GM23248 (cell line): ENCODE measurements at regions not wholly inside any gene's neighbourhood (a gene's known extent, or its start where the extent isn't known, plus 50 kb on each side); places are given as distances from the start of the nearest gene placed in this dataset.
"Not testable (repeated sequence)": the region's sequence is repeated elsewhere in the genome, so short reads cannot be mapped to it uniquely, and the experiment has no call there.

Experiments used
- DNase-seq: peaks from one replicate; pipeline ENCODE4 v3.0.0-alpha.2; 2015
- H2AFZ ChIP-seq: fragments of 200-600 bp; sonication (generic); 2 replicates; pipeline ENCODE4 v1.6.1; 2016; ENCODE audit warnings: antibody characterized with exemption
- H3F3A ChIP-seq: fragments of 200-600 bp; sonication (generic); 2 replicates; pipeline ENCODE4 v1.6.1; 2016; ENCODE audit warnings: mild to moderate bottlenecking, antibody characterized with exemption, mixed run types; ENCODE audit not compliant: insufficient read depth
- H3K27ac ChIP-seq: fragments of 200-600 bp; sonication (generic); 2 replicates; pipeline ENCODE4 v1.5.1; 2016; ENCODE audit warnings: mild to moderate bottlenecking
- H3K27me3 ChIP-seq: fragments of 200-600 bp; sonication (generic); replicated peaks from 2 replicates; pipeline ENCODE4 v1.6.1; 2016; ENCODE audit warnings: mild to moderate bottlenecking; ENCODE audit not compliant: insufficient read depth
- H3K36me3 ChIP-seq: fragments of 200-600 bp; sonication (generic); 2 replicates; pipeline ENCODE4 v1.6.1; 2016; ENCODE audit warnings: low read depth, mild to moderate bottlenecking
- H3K4me1 ChIP-seq: fragments of 200-600 bp; sonication (generic); 2 replicates; pipeline ENCODE4 v1.6.1; 2016; ENCODE audit warnings: mild to moderate bottlenecking; ENCODE audit not compliant: insufficient read depth
- H3K4me2 ChIP-seq: fragments of 200-600 bp; sonication (generic); one replicate; pipeline ENCODE4 v1.6.1; 2016; ENCODE audit warnings: mild to moderate bottlenecking; ENCODE audit not compliant: unreplicated experiment
- H3K4me3 ChIP-seq: fragments of 200-600 bp; sonication (generic); 2 replicates; pipeline ENCODE4 v1.5.1; 2016; ENCODE audit warnings: mild to moderate bottlenecking
- H3K79me2 ChIP-seq: fragments of 200-600 bp; sonication (generic); 2 replicates; pipeline ENCODE4 v1.6.1; 2016; ENCODE audit warnings: mild to moderate bottlenecking; ENCODE audit not compliant: insufficient read depth
- H3K9ac ChIP-seq: fragments of 200-600 bp; sonication (generic); 2 replicates; pipeline ENCODE4 v1.6.1; 2016; ENCODE audit warnings: mild to moderate bottlenecking
- H3K9me2 ChIP-seq: fragments of 200-600 bp; sonication (generic); 2 replicates; pipeline ENCODE4 v1.6.1; 2016; ENCODE audit warnings: mixed run types, mild to moderate bottlenecking, moderate library complexity; ENCODE audit not compliant: insufficient read depth
- H3K9me3 ChIP-seq: fragments of 200-600 bp; sonication (generic); one replicate; pipeline ENCODE4 v1.6.1; 2017; ENCODE audit warnings: low read depth
- H4K20me1 ChIP-seq: fragments of 200-600 bp; sonication (generic); 2 replicates; pipeline ENCODE4 v1.6.0; 2016; ENCODE audit not compliant: insufficient read depth
- EZH2 ChIP-seq: fragments of 200-600 bp; sonication (generic); IDR thresholded peaks from 2 replicates; pipeline ENCODE4 v1.6.1; 2018; ENCODE audit warnings: antibody characterized with exemption, mild to moderate bottlenecking; ENCODE audit not compliant: insufficient read depth, poor library complexity, severe bottlenecking
- EZH2phosphoT487 ChIP-seq: fragments of 200-600 bp; sonication (generic); IDR thresholded peaks from 2 replicates; pipeline ENCODE4 v1.6.1; 2018; ENCODE audit warnings: antibody characterized with exemption, moderate library complexity, mild to moderate bottlenecking, low read depth; ENCODE audit not compliant: insufficient read depth
- WGBS, 2 experiments: methylation state at CpG; one replicate each; pipeline ENCODE4 v1.1.6; 2015 to 2017; ENCODE audit warnings: low lambda C conversion rate in 2 of 2, low coverage in 1 of 2; ENCODE audit errors: missing lambda C conversion rate in 2 of 2; 5-methylcytosine and 5-hydroxymethylcytosine counted together
- in situ Hi-C: fragments of 300-500 bp; cut with MboI; formaldehyde crosslinking; loops from 2 replicates; pipeline ENCODE4 v1.15.0; 2020

- no peaks in the 10 kb centered on the region for H4K20me1 ChIP-seq
- 36 to 41% methylated on average over 23 to 28 of the region's 28 CpGs for WGBS, 2 experiments
- no peak overlapping the region for H3K4me3 ChIP-seq
- no peaks in the 10 kb centered on the region for H3K27me3 ChIP-seq
- H3F3A ChIP-seq = no peaks in the 10 kb centered on the region
- in situ Hi-C loops = no loop called here
- H3K79me2 ChIP-seq = no peaks in the 10 kb centered on the region
- no peak overlapping the region for H3K27ac ChIP-seq
- H3K4me2 ChIP-seq = no peak overlapping the region
- no peaks in the 10 kb centered on the region for H3K36me3 ChIP-seq
- H3K9me2 ChIP-seq = no peaks in the 10 kb centered on the region
- no peak for TF ChIP-seq EZH2phosphoT487
- no peak for TF ChIP-seq EZH2
- H3K4me1 ChIP-seq = no peaks in the 10 kb centered on the region
- H2AFZ ChIP-seq = no peak overlapping the region
- H3K9me3 ChIP-seq = no peaks in the 10 kb centered on the region
- DNase-seq = peak; percentile 63
- H3K9ac ChIP-seq = no peak overlapping the region
Observed at GRCh38 chr20:29873946-29874345, 1383.5 kb upstream of the DEFB115 start.

GRCh38 chr20:29874476-29875202 is 1382.8 kb upstream of the DEFB115 start:
- Histone ChIP-seq H3K4me1 (no peaks in the 10 kb centered on the region), H2AFZ (no peak overlapping the region), H4K20me1 (no peaks in the 10 kb centered on the region), H3K9ac (no peak overlapping the region), H3F3A (no peaks in the 10 kb centered on the region), H3K79me2 (no peaks in the 10 kb centered on the region), H3K4me3 (no peak overlapping the region), H3K27ac (no peak overlapping the region), H3K9me3 (no peaks in the 10 kb centered on the region), H3K4me2 (no peak overlapping the region), H3K27me3 (no peaks in the 10 kb centered on the region), H3K36me3 (no peaks in the 10 kb centered on the region), H3K9me2 (no peaks in the 10 kb centered on the region)
- in situ Hi-C loops = loop anchor here (25.0 kb wide), 1 partner anchor 612 kb away; no protein-coding TSS in a partner anchor
- DNase-seq = no peak
- 43 to 50% methylated on average over 22 to 24 of the region's 25 CpGs for WGBS, 2 experiments
- no peak for TF ChIP-seq EZH2
- no peak for TF ChIP-seq EZH2phosphoT487

DNA sequence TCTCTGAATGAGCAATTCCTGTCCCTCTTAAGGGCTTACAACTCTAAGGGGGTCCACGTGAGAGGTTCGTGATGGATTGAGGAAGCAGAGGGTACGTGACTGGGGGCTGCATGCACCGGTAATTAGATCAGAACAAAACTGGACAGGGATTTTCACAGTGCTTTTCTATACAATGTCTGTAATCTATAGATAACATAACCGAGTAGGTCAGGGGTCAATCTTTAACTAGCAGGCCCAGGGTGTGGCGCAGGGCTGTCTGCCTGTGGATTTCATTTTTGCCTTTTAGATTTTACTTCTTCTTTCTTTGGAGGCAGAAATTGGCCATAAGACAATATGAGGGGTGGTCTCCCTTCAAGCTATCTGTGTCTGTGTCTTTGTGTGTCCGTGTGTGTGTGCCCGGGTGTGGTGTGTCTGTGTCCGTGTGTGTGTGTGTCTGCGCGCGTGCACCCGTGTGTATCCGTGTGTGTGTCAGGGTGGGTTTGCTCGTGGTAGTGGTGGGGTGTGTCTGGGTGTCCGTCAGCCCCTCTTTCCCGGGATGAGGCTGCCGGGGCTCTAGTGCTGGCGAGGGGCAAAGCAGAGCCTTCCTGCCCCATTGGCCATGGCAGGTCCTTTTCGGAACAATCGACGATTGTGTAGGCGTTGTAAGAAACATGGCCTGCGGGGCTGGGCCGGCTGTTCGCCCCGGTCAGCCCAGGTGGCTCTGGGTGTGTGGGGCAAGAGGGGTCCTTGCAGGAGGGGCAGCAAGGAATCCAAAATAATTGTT is 1382.0 kb upstream of the DEFB115 start:
- DNase-seq, H3K4me3 ChIP-seq, H3K4me1 ChIP-seq, H3K9ac ChIP-seq, H3K27ac ChIP-seq, H3K4me2 ChIP-seq, H3K79me2 ChIP-seq, H2AFZ ChIP-seq, H3K36me3 ChIP-seq, H3K9me2 ChIP-seq, H3F3A ChIP-seq, H3K27me3 ChIP-seq, H3K9me3 ChIP-seq, H4K20me1 ChIP-seq: not testable (repeated sequence)
- in situ Hi-C loops = loop anchor here (25.0 kb wide), 1 partner anchor 613 kb away; no protein-coding TSS in a partner anchor
- WGBS, 2 experiments = 52 to 53% methylated on average over 27 of the region's 27 CpGs

- 56 to 59% methylated on average over 40 to 41 of the region's 41 CpGs for WGBS, 2 experiments
- H3K27ac ChIP-seq, H3F3A ChIP-seq, H3K4me3 ChIP-seq, H4K20me1 ChIP-seq, H3K4me1 ChIP-seq, H3K79me2 ChIP-seq, H3K4me2 ChIP-seq, H3K27me3 ChIP-seq, DNase-seq, H3K9ac ChIP-seq, H2AFZ ChIP-seq, H3K9me2 ChIP-seq, H3K36me3 ChIP-seq, H3K9me3 ChIP-seq: not testable (repeated sequence)
- in situ Hi-C loops = loop anchor here (25.0 kb wide), 1 partner anchor 614 kb away; no protein-coding TSS in a partner anchor
Observed at GRCh38 chr20:29876084-29876910, 1381.2 kb upstream of the DEFB115 start.
